ENCODE measurements at regions not wholly inside any gene's neighbourhood (a gene's known extent, or its start where the extent isn't known, plus 50 kb on each side); places are given as distances from the start of the nearest gene placed in this dataset.

DNA sequence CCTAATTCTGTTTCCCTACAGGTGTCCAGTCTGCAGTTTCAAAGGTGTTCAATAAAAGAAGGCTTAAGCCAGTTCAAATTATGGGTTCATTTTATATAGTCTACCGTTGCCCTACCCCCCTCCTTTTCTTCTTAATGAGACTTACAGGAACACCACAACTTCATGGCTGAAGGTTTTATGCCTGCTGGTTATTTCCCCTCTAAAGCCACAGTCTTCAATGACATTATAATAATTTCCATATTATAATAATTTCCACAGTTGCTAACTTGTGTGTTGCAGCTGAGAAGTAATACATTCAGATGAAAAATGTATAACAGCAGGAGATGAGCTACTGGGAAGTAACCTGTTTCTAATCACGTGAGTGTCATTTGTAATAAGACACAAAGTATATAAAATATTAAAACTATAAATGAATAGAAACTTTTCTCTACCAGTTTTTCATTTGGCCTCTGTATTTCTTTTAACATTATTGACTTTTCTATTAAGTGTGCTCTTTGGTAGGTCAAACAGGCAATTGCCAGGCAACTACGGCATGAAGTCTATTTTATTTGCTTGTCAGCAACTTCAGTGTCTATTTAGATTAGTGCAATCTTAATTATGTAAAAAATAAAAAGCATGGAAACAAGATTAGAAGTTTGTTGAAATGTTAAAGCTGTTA is 120.5 kb upstream of the HMHB1 start:
- no peak overlapping the region for H3K4me3 ChIP-seq (ENCODE audit: low read depth, low read length)
- DNase-seq (ENCODE audit: low read depth), result no peak
- TF ChIP-seq, protein P1, sequence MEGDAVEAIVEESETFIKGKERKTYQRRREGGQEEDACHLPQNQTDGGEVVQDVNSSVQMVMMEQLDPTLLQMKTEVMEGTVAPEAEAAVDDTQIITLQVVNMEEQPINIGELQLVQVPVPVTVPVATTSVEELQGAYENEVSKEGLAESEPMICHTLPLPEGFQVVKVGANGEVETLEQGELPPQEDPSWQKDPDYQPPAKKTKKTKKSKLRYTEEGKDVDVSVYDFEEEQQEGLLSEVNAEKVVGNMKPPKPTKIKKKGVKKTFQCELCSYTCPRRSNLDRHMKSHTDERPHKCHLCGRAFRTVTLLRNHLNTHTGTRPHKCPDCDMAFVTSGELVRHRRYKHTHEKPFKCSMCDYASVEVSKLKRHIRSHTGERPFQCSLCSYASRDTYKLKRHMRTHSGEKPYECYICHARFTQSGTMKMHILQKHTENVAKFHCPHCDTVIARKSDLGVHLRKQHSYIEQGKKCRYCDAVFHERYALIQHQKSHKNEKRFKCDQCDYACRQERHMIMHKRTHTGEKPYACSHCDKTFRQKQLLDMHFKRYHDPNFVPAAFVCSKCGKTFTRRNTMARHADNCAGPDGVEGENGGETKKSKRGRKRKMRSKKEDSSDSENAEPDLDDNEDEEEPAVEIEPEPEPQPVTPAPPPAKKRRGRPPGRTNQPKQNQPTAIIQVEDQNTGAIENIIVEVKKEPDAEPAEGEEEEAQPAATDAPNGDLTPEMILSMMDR (IDR thresholded peaks at IDR 0.05; ENCODE audit: low read depth, low read length, missing control alignments), result no peak

DNA sequence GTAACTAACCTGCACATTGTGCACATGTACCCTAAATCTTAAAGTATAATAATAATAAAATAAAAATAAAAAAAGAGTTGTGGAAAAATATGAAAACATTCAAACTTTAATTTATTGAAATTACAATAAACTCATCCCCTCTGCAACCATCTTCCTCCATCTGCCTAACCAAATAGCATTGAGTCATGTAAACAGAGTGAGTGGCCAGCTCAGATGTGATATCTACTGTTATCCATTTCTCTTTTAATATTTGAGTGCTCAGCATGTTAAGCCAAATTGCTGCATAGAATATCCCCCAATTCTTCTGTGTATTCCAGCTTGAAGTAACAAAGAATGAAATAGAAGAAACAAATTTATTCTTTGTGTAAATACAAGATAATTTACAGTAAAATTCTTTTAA is 124.4 kb upstream of the HMHB1 start:
- no peak for DNase-seq (ENCODE audit: low read depth)
- TF ChIP-seq, protein P1 (IDR thresholded peaks at IDR 0.05; ENCODE audit: low read depth, low read length, missing control alignments), result no peak

DNA sequence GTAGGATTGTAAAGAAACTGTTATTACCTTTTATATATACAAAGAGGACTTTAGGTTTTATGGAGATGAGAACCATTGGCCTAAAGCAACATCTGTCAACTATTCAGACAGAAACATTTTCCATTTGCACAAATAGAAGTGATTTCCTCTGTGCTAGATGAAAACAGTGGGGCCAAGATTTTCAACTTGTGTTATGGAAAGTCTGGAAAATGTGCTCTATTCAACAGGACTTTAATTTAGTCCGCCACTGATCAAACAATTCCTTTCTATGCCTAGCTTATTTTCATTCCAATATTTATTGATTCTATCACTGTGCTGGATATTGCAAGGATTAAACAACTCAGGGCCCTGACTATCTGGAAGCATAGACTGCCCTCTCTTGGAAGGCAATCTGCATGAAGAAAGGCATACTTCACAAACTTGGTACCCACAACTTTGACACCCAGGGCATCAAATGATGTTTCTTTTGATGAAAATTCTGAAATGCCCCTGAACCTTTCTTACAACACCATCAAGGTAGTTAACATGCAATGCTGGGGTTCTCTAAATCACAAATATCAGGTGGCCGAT is 126.6 kb upstream of the HMHB1 start:
- no peak for DNase-seq (ENCODE audit: low read depth)
- TF ChIP-seq, protein P1 (IDR thresholded peaks at IDR 0.05; ENCODE audit: low read depth, low read length, missing control alignments), result no peak
- no peak overlapping the region for H3K4me3 ChIP-seq (ENCODE audit: low read depth, low read length)

More for the DNA sequence above, 124.4 kb upstream of the HMHB1 start:
- H3K4me3 ChIP-seq (ENCODE audit: low read depth, low read length), result no peak overlapping the region

DNA sequence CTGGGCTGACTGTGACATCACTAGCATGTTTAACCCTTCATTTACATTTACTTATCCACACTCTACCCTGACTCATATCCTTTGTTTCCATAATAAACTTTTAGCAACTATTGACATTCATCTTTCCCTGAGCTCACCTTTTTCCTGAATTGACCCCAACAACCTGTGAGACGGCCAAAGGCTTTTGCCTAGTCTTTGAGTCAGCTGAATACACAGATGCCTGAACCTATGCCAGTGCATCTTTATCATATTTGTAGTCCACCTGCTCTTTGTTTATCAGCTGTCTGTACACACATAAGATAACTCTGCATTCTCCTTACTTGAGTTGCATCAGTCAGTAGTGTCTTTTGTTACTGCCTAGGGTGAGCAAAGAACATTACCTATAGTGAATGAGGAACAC is 128.5 kb upstream of the HMHB1 start:
- TF ChIP-seq, protein P1 (IDR thresholded peaks at IDR 0.05; ENCODE audit: low read depth, low read length, missing control alignments), result no peak
- no peak for DNase-seq (ENCODE audit: low read depth)

DNA sequence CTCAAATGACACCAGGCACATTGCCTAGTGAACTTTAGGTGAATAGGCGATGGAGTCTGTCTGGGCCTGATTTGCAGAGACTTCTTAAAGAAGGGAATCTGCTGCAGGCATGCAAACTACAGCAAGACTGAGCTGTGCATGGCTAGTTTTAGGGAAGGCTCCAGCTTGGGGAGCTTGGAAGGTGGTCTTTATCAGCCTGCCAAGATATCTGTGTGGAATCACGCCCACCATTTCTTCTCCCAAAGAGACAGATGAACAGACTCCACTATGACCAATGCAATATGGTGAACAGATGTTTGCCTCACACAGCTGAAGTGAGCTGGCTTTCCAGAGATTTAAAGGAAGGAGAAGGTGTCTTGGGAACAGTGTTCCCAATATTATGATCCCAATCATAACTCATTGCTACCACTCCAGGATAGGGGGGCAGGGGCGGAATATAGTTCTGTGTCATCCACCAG is 129.0 kb upstream of the HMHB1 start:
- TF ChIP-seq, protein P1 (IDR thresholded peaks at IDR 0.05; ENCODE audit: low read depth, low read length, missing control alignments), result no peak
- no peak overlapping the region for H3K4me3 ChIP-seq (ENCODE audit: low read depth, low read length)
- DNase-seq (ENCODE audit: low read depth), result no peak

More for the DNA sequence above, 128.5 kb upstream of the HMHB1 start:
- no peak overlapping the region for H3K4me3 ChIP-seq (ENCODE audit: low read depth, low read length)

DNA sequence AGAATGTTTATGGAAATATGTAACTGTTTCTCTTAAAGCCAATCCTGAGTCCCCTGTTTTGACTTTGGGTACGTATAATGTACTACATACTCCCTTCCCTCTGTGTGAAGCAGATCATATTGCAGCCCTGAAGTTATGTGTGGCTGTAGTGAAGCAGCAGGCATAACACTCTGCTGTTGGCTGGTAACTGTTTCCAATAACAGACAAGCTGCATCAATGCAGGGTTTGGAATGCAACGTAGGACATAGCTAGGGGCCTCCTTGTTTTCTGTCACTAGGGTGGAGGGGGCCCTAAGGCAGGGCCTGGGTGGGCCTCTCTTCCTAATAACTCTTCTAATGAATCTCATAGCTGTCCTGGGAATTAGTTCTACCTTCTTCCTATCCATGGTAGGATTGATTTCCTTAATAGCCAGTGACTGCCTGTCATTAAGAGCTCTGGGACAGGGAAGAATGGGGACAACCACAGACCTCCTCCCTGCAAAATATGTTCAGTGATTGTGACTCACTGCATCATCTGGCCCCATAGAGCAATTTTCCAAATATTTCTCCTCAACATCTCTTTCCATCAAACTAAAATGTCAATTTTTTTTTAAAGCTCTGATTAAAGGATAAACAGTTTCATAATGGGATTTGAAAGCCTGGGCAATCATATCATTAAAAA is 129.6 kb upstream of the HMHB1 start:
- DNase-seq (ENCODE audit: low read depth), result no peak
- TF ChIP-seq, protein P1 (IDR thresholded peaks at IDR 0.05; ENCODE audit: low read depth, low read length, missing control alignments), result no peak
- H3K4me3 ChIP-seq (ENCODE audit: low read depth, low read length), result no peak overlapping the region

All from GM12864 (cell line).